HG02973 (cell line): ENCODE measurements at regions not wholly inside any gene's neighbourhood (a gene's known extent, or its start where the extent isn't known, plus 50 kb on each side); places are given as distances from the start of the nearest gene placed in this dataset.
"Not testable (repeated sequence)": the region's sequence is repeated elsewhere in the genome, so short reads cannot be mapped to it uniquely, and the experiment has no call there.

ENCODE experiments used
- ATAC-seq: cut with Tn5 transposase; IDR thresholded peaks from one replicate; pipeline ENCODE4 v1.9.1; 2021; ENCODE audit warnings: moderate library complexity; ENCODE audit not compliant: unreplicated experiment

DNA sequence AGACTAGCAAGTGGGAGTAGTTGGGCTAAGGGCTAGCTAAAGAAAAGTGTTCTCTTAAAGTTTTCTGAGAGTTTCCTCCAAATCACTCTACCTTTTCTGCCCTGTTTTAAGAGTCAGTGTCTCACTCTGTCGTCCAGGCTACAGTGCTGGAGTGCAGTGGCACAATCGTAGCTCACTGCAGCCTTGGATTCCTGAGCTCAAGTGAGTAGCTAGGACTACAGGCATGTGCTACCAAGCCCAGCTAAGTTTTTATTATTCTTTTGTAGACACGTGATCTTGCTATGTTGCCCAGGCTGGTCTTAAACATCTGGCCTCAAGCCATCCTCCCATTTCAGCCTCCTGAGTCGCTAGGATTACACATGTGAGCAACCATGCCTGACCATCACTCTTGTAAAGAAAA is 378.9 kb downstream of the CAAP1 start:
- no peak for ATAC-seq

DNA sequence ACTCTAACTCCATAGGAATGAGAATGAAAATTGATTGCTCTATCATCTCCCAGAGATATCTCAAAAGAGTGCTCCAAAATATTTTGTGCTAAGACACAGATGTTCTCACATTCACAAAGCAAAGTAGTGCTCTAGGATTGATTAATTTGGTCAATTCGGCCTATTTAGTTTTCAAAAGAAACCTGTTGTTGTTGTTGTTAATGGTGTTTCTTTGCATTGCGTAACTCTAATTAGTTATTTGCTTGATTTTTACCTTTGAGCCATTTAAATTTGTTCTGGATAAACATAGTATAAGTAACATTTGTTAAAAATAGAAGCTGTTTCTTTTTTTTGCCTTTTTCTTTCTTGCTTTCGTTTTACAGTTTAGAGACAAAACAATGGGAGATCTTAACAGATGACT is 382.5 kb downstream of the CAAP1 start:
- no peak for ATAC-seq

DNA sequence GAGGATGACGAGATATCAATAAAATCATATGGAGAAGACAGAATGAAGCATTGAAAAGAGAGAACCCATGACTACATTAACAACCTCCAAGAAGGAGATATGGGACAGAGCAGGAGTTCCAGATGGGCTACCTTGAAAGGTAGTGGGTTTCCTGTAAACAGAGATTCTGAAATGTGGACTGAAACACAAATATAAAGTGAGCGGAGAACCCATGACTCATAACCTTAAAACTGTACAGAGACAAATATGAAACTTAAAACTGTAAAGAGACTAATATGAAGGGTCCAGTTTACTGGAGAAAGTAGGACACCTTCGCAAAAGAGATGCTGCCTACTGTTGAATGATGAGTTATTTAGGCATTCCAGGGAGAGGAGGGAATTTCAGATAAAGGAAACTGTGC is 383.7 kb downstream of the CAAP1 start:
- no peak for ATAC-seq

DNA sequence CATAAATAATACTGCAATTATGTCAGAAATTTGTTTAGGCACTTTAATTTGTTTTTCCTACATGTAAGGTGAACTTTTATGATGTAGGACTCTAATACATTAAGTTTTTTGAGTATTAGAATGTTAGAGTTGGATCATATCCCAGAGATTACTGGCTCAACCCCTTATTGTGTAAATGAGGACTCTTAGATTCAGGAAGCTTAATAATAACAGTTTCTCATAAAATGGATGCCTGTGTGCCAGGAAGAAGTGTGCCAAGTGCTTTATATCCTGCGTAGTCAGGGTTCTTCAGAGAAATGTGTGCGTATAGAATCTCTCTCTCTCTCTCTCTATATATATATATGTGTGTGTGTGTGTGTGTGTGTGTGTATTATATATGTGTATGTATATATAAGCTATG is 388.5 kb downstream of the CAAP1 start:
- ATAC-seq = no peak

DNA sequence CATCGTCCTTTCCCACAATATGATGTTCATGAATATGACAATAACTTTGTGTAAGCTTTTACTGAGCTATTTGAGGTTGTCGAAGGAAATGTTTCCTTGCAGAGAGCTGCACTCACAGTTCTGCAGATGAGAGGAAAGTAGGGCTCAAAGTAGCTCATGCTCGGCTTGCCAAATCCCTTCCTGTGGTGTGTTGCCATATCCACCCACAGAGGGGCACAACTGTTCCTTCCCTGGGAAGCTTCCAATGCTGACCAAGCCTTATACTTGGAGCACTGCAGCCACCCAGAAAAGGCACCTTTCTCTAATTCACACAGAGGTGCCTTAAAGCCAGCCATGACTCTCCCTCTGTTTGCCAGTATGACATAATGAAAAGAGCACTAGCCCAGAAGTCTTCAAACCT is 390.3 kb downstream of the CAAP1 start:
- no peak for ATAC-seq

DNA sequence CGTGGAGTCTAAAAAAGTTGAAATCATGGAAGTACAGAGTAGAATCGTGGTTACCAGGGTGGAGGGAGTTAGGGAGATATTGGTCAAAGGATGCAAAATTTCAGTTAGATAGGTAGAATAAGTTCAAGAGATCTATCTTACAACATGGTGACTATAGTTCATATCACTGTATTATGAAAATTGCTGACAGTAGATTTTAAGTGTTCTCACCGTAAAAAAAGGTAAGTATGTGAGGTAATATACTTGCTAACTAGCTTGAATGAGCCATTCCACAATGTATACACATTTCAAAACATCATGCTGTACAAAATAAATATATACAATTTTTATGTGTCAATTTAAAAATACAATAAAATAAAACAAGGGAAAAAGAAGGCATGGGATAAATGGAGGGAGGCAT is 392.1 kb downstream of the CAAP1 start:
- no peak for ATAC-seq

DNA sequence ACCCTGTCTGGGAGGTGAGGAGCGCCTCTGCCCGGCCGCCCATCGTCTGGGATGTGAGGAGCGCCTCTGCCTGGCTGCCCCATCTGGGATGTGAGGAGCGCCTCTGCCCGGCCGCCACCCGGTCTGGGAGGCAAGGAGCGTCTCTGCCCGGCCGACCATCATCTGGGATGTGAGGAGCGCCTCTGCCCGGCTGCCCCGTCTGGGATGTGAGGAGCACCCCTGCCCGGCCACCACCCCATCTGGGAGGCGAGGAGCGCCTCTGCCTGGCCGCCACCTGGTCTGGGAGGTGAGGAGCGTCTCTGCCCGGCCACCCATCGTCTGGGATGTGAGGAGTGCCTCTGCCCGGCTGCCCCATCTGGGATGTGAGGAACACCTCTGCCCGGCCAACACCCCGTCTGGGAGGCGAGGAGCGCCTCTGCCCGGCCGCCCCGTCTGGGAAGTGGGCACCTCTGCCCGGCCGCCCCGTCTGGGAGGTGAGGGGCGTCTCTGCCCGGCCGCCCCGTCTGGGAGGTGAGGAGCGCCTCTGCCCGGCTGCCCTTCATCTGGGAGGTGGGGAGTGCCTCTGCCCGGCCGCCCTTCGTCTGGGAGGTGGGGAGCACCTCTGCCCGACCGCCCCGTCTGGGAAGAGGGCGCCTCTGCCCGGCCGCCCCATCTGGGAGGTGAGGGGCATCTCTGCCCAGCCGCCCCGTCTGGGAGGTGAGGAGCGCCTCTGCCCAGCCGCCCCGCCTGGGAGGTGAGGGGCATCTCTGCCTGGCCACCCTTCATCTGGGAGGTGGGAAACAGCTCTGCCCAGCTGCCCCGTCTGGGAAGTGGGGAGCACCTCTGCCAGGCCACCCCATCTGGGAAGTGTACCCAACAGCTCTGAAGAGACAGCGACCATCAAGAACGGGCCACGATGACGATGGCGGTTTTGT is 399.7 kb downstream of the CAAP1 start:
- ATAC-seq = not testable (repeated sequence)

DNA sequence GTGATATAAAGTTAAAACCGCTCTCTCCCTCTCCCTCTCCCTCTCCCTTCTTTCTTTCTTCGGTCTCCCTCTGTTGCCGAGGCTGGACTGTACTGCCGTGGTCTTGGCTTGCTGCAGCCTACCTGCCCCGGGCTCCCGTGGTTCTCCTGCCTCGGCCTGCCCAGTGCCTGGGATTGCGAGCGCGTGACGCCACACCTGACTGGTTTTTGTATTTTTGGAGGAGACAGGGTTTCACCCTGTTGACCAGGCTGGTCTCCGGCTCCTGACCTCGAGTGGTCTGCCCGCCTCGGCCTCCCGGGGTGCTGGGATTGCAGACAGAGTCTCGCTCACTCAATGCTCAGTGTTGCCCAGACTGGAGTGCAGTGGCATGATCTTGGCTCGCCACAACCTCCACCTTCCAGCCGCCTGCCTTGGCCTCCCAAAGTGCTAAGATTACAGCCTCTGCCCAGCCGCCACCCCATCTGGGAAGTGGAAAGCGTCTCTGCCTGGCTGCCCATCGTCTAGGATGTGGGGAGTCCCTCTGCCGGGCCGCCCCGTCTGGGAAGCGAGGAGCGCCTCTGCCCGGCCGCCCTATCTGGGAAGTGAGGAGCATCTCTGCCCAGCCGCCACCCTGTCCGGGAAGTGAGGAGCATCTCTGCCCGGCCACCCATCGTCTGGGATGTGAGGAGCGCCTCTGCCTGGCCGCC is 400.5 kb downstream of the CAAP1 start:
- ATAC-seq = not testable (repeated sequence)

DNA sequence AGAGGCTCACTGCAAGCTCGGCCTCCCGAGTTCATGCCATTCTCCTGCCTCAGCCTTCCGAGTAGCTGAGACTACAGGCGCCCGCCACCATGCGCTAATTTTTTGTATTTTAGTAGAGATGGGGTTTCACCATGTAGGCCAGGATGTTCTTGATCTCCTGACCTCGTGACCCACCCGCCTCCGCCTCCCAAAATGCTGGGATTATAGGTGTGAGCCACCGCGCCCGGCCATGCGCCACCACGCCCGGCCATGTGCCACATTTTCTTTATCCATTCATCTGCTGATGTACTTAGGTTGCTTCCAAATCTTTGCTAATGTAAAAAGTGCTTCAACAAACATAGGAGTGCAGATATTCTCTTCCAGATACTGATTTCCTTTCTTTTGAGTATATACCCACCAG is 408.6 kb downstream of the CAAP1 start:
- no peak for ATAC-seq

DNA sequence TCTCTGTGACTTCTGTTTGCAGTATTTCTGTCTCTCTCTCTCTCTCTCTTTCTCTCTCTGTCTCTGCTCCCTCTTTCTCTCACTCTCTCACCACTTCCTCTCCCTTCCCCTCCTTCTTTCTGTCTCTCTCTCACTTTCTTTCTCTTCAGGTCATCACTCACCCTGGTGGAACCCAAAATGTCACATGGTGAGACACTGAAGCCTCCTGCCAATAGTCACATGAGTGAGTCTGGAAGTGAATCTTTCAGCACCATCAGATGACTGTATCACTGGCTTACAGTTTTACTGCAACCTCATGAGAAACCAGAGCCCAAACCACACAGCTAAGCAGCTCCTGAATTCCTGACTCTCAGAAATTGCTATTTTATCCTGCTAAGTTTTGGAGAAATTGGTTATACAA is 414.6 kb downstream of the CAAP1 start:
- ATAC-seq = no peak

DNA sequence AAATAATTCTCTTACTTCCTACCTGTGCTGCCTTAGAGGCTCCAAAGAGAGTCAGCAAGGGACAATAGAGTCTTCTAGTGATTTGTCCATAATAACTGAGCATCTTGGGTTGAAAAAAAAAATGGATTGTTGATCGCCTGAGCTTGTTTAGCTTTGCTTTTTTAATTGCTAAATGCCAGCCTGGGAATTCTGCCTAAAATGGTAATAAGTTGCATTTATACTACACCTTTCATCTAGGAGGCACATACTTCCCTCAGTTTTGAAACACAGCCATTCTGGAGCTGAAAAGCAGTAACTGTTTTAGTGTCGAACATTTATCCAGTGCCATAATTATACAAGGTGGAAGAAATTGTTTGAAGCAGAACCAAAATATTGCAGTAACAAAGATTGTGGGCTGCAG is 421.3 kb downstream of the CAAP1 start:
- ATAC-seq = no peak

DNA sequence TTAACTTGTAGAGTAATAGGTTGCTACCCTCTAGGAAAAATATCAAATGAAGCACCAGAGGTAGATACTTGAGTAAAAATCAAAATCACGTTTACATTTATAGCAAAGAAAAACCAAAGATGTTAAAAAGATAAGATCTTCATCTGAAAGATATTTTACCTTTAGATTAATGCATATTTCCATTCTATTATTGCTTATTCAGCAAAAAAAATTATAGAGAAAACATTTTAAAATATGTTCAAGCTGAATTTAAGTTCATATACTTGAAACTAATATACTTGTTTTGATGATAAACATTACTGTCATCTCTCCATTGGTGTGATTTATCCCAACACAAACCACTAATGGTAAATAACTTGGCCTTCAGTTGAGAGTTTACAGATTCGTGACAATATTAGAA is 422.3 kb downstream of the CAAP1 start:
- ATAC-seq = no peak

DNA sequence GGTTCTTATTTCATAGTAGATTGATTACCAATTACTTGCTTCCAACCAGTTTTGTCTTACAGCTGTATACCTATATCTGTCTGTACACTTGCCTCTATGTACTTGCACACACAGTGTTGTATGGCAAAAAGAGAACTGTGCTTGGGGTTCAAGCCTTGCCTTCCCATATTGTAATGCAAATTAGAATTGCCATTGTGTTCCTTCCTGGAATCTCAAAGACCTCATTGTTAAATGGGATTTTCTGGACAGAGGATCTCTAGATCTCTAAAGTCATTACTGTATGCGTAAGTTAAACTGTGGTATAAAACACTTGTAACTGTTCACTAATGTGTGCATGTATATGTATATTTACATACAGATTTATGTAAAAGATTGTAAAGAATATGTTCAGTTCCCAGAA is 428.8 kb downstream of the CAAP1 start:
- no peak for ATAC-seq

DNA sequence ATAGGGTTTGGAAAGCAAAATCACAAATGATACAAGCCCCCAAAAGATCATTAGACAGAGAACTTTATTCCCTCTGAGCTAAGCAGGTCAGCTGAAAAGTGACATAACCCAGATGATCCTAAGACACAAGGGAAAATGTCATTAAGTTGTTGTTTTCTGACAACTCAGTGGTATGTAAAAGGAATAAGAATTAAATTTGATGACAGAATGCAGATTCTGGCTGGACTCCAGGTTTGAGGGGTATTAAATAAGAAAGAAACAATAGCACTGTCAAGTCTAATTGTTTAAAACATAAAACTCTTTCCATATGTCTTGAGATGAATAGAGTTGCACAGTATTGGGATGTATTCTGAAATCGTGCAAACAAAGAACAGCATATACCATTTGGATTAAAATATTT is 429.9 kb downstream of the CAAP1 start:
- no peak for ATAC-seq

DNA sequence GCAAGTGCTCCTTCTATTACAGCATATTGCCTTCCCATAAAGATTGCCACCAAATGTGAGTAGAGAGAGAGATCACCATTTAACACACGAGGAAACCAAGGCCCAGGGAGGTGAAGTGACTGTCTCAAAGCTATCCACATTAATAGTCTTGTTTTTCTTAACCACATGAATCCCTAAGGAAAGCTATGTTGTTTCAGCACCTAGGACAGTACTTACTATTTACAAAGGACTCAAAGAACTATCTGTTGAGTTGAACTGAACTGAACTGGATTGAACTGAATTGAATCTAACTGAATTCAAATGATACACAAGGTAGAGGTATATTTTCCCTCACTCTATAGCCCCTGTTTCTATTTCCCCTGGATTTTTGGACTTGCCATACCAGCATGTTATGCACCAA is 430.4 kb downstream of the CAAP1 start:
- no peak for ATAC-seq

DNA sequence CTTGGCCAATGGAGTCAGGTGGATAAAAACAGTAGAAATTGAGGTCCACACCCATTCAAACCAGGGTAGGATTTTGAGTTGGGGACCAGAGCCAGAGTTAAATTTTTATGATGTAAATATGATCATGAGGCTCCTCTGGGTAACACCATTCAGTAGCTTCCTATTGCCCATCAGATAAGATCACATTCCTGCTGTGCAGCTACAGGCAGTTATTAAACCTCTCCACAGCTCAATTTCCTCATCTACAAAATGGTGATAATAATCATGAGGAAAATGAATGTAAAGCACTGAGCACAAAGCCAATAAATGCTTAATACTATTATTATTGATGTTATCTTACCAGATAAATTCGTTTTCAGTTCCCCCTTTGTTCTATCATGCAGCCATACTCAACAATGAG is 432.0 kb downstream of the CAAP1 start:
- no peak for ATAC-seq

DNA sequence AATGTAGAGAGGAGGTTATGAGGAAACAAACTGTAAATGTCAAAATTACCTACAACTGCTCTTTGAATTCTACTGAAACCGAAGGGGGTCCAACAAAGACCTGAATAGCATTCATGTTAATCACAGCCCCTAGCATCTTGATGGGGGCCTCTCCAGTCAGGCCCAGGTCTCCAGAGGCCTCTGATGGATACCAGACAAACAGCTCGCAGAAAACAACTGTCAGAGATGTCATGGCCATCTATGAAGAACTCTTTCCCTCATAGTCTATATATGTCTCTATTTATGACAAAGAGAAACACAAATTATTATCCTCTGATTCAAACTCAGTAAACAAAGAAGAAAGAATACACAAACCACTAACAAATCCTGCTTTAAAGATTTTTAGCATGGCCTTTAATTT is 432.6 kb downstream of the CAAP1 start:
- no peak for ATAC-seq

DNA sequence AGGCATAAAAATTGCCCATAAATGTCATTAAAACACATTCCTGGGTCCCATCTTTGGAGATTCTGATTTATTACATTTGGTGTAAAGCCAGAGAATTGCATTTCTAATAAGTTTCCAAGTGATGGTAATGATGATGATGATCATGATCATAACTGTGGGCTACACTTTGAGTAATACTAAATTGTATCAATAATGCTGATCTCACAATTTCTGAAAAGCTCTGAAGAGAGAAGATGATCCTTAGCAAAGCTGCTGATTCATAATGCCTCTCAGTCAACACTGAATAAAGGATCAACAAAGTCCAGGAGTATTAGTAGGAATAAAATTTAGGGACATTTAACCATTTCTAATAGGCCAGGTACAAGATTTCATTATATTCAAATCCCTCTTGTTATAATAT is 434.5 kb downstream of the CAAP1 start:
- ATAC-seq = no peak

DNA sequence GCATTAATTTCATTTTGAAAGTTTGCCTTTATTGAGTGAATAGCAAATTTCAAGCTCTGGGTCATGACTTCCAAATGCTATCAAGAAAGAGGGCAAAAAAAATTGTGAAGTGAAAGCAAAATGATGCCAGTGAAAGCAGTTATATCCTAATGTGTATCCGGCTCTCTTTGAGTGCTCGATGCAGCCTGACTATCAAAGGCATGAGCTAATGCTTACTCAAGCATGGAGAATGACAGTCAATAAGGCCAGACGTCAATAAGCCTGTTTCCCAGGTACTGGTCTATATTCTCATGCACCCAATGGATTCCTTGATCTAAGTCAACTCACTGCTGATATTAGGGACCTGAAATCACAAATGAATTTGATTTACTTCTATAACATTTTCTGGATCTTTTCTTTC is 435.5 kb downstream of the CAAP1 start:
- no peak for ATAC-seq

DNA sequence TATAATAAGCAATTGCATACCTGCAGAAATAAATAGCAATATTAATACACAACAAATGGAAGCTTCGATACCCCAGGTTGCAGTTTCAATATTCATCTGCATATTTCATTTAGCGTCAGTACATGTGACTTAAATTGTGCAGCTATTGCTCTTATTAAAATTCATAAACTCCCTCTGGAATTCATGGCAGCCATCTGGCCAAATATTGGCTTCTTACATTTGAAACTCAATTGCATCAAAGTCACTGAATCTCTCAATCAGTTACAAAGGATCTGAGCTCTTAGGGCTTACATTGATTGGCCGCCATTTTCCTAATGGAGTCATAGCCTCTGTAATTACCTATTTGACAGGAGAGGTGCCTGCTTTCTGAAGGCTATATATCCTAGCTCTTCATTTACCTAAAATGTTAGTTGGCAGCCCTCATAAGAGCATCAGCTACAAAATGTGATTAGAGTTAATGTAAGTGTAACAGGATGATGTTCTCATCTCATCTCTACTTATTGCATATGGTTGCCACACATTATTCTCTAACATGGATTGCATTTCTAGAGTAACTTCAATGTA is 453.5 kb downstream of the CAAP1 start:
- ATAC-seq = no peak

DNA sequence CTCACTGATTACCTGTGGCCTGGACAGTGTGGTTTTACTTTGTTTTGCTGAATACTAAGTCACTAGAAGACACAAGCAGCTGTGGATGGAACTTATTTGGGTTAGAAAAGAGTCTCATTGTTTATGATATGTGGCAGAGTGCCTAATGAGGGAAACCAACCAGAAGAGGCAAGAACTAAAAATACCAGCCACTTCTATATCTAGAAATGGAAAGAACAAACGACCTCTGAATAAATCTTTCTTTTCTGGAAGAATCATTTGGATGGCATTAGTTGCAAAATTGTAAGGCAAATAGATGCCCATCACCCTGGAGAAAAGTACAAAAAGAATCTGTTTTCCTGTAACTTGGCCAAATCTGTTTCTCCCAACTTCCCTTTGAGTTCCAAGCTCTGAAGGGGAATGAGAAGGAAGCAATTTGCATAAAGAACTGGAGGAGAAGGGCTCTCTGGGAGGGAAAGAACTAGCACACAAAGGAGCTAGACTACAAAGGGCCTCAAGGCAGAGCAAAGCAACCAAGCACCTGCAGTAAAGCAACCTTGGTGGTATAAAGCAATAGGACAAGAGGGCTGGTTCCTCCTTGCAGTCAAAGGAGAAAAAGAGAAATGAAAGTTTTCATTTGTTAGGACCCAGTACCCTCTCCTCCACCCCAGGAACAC is 455.4 kb downstream of the CAAP1 start:
- ATAC-seq = no peak
